HG02884 (cell line): ENCODE measurements at regions not wholly inside any gene's neighbourhood (a gene's known extent, or its start where the extent isn't known, plus 50 kb on each side); places are given as distances from the start of the nearest gene placed in this dataset.
"Not testable (repeated sequence)": the region's sequence is repeated elsewhere in the genome, so short reads cannot be mapped to it uniquely, and the experiment has no call there.

Experiments used
- ATAC-seq: cut with Tn5 transposase; IDR thresholded peaks from one replicate; pipeline ENCODE4 v1.9.1; 2021; ENCODE audit warnings: mild to moderate bottlenecking, moderate library complexity; ENCODE audit not compliant: unreplicated experiment

GRCh38 chrX:1140236-1140681 is 72.2 kb downstream of the CRLF2 start:
- ATAC-seq = no peak

DNA sequence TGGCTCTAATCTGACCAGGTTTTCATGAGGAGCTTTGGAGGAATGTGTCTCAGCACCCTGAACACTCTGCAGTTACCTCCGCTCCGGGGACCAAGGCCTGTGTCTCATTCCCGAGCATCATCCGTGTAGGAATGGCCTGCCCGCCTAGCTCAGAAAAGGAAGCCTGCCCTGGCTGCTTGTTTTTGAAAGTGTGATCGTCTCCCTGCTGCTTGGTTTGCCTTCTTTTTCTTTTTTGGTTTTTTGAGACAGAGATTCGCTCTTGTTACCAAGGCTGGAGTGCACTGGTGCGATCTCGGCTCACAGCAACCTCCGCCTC is 73.3 kb downstream of the CRLF2 start:
- no peak for ATAC-seq

GRCh38 chrX:1138476-1139184 is 73.8 kb downstream of the CRLF2 start:
- ATAC-seq = no peak

DNA sequence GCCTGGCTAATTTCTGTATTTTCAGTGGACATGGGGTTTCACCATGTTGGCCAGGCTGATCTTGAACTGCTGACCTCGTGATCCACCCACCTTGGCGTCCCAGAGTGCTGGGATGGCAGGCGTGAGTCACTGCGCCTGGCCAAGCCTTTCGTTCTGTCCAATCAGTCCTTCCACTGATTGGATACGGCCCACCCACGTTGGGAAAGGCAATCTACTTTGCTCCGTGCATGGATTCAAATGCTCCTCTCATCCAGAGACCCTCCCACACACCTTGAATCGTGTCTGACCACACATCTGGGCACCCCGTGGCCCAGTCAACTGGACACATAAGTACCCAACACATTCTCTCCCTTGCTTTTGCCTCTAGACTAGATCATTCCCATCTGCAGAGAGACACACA is 74.9 kb downstream of the CRLF2 start:
- no peak for ATAC-seq

GRCh38 chrX:1136582-1136981 is 75.9 kb downstream of the CRLF2 start:
- not testable (repeated sequence) for ATAC-seq

GRCh38 chrX:1134976-1135375 is 77.5 kb downstream of the CRLF2 start:
- ATAC-seq = no peak

DNA sequence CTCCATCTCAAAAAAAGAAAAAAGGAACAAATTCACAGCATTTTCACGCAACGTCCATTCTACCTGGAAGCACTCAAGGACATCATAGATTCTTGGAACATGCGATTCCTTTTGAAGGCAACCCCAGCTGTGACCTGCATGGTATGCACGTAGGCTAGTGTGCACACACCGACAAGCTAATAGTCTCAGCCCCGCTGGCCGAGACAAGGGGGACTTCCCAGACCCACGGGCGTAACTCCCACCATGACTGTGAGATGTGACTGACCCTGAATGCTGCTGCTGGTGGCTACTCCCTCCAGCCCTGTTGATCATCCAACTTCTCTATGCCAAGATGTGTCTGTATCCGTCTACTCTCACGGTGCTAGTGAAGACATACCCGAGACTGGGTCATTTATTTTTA is 78.3 kb downstream of the CRLF2 start:
- ATAC-seq = no peak

DNA sequence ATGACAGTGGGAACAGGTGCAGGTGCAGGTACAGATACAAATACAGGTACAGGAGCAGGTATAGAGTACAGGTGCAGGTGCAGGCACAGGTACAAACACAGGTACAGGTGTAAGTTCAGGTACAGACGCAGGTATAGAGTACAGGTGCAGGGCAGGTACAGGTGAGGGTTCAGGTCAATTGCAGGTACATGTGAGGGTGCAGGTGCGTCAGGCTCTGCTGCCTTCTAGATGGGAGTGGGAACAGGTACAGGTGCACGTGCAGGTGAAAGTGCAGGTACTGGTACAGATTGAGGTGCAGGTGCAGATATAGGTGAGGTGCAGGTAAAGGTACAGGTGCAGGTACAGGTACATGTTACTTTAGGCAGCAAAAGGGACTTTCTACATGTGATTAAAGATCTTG is 85.7 kb downstream of the CRLF2 start:
- no peak for ATAC-seq

DNA sequence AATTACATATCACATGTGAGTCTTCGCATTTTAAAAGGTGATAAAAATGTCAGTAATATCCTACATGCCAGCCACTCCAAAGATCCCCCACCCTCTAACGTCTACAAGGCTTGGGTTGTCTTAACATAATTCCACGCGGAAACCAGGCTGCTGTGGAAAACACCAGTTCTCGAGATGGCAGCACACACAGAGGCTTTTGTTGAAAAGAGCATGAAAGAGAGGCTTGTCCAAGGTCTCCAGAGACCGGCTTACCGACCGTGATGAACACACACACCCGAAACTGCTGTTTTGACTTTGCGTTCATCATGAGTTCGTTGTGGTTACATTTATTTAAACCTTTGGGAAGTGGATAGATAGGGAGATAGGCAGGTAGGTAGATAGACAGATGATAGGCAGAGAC is 87.9 kb downstream of the CRLF2 start:
- no peak for ATAC-seq

DNA sequence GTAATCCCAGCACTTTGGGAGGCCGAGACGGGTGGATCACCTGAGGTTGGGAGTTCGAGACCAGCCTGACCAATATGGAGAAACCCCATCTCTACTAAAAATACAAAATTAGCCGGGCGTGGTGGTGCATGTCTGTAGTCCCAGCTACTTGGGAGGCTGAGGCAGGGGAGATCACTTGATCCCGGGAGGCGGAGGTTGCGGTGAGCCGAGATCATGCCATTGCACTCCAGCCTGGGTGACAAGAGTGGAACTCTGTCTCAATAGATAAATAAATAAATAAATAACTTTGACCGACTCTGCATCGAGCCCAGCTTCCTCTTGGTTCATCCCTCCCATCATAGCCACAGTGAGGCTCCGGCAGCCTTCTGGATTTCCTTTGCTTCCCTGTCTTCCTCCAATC is 89.6 kb downstream of the CRLF2 start:
- not testable (repeated sequence) for ATAC-seq

- ATAC-seq = no peak
These were observed 93.2 kb downstream of the CRLF2 start for GRCh38 chrX:1119275-1119674.

DNA sequence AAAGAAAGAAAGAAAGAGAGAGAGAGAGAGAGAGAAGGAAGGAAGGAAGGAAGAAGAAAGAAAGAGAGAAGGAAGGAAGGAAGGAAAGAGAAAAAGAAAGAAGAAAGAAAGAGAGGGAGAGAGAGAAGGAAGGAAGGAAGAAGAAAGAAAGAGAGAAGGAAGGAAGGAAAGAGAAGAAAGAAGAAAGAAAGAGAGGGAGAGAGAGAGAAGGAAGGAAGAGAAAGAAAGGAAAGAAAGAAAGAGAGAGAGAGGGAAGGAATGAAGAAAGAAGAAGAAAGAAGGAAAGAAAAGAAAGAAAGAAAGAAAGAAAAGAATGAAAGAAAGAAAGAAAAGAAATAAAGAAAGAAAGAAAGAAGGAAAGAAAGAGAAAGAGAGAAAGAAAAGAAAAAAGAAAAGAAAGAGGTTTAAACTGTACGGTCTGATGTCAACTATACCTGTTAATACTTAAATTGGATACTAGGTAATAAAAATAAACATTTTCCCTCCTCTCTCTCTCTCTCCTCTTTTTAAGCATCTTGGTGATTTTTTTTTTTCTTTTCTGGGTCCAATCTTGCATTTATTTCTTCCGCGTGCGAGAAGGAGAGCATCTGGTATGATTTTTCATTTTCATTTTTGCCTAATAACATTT is 93.8 kb downstream of the CRLF2 start:
- no peak for ATAC-seq

- not testable (repeated sequence) for ATAC-seq
These were observed 97.0 kb downstream of the CRLF2 start for GRCh38 chrX:1115411-1115810.

GRCh38 chrX:1112321-1112720 is 100.1 kb downstream of the CRLF2 start:
- no peak for ATAC-seq

GRCh38 chrX:1111601-1112300 is 100.7 kb downstream of the CRLF2 start:
- no peak for ATAC-seq

- ATAC-seq = no peak
These were observed 102.8 kb downstream of the CRLF2 start for GRCh38 chrX:1109580-1110119.

DNA sequence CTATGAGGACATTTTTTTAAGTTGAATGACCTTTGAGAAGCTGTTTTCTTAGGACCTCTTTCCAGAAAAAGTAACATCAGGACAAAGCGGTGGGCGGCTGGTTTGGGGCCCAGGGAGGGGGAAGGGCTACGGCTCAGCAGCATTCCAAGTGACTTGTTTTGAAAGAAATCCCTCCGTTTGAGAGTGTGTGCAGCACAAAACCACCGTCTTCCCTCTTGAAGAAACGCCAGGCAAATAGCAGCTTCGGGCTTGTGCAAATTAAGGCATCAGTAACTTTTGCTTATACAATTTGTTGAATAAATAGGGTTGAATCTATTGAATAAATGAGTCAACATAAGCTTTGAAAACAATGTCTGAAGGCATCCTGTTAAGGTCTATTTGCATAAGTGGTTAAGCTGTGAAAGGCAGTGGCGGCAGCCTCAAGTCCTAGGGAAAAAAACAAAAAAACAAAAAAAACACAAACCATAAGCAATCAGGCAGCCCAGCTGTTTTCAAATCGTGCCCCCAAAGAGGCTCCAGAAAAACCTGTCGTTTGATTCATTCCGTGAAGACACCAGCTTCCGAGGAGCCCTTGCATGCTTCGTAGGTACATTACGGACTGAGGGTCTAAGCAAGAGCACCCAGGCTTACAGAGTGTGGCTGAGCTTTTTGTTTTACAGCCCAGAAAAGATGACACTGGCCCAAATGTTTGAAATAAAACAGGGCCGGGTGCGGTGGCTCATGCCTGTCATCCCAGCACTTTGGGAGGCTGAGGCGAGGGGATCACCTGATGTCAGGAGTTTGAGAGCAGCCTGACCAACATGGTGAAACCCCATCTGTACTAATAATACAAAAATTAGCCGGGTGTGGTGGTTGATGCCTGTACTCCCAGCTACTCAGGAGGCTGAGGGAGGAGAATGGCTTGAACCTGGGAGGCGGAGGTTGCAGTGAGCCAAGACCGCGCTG is 103.7 kb downstream of the CRLF2 start:
- ATAC-seq = no peak

- ATAC-seq = no peak
These were observed 105.8 kb downstream of the CRLF2 start for GRCh38 chrX:1106478-1107210.

GRCh38 chrX:1105671-1106419 is 106.6 kb downstream of the CRLF2 start:
- ATAC-seq = no peak
